ENCODE measurements at regions not wholly inside any gene's neighbourhood (a gene's known extent, or its start where the extent isn't known, plus 50 kb on each side); places are given as distances from the start of the nearest gene placed in this dataset.
"Not testable (repeated sequence)": the region's sequence is repeated elsewhere in the genome, so short reads cannot be mapped to it uniquely, and the experiment has no call there.

- no peak overlapping the region for H3K27ac ChIP-seq (ENCODE audit: insufficient read depth, low read length)
- no peaks in the 10 kb centered on the region for H3K27me3 ChIP-seq (ENCODE audit: control insufficient read depth, insufficient read depth, low read length)
- no peaks in the 10 kb centered on the region for H4K20me1 ChIP-seq (ENCODE audit: control insufficient read depth, extremely low read depth, insufficient read depth, low read length)
- no peaks in the 10 kb centered on the region for H3K9me3 ChIP-seq (ENCODE audit: control insufficient read depth, insufficient read depth, low read depth, low read length)
- TF ChIP-seq EZH2 (IDR thresholded peaks at IDR 0.05; ENCODE audit: low read length, missing control alignments): no peak
- TF ChIP-seq CTCF (conservative IDR thresholded peaks at IDR 0.05 in 1 of 2, IDR thresholded peaks at IDR 0.05 in 1 of 2; ENCODE audit: low read depth in 1 of 2, low read length in 2 of 2): no peak
- H2AFZ ChIP-seq (ENCODE audit: low read length): no peak overlapping the region
- H3K36me3 ChIP-seq (ENCODE audit: control insufficient read depth, insufficient read depth, low read length): no peaks in the 10 kb centered on the region
- H3K4me3 ChIP-seq (replicated peaks in 1 of 4; ENCODE audit: control extremely low read depth in 1 of 4, insufficient read depth in 1 of 4, low read depth in 3 of 4, low read length in 4 of 4): no peak overlapping the region
- H3K9ac ChIP-seq (ENCODE audit: insufficient read depth, low read length): no peak overlapping the region
- H3K4me1 ChIP-seq (ENCODE audit: control insufficient read depth, extremely low read depth, insufficient read depth, low read length): peaks cover 3% of the 10 kb centered on the region
- no peak for DNase-seq (ENCODE audit: low read depth in 2 of 2)
- no peaks in the 10 kb centered on the region for H3K79me2 ChIP-seq (ENCODE audit: control insufficient read depth, insufficient read depth, low read length)
- H3K4me2 ChIP-seq (ENCODE audit: extremely low read depth, insufficient read depth, low read length): no peak overlapping the region
These were observed 308.4 kb downstream of the RPS24 start for GRCh38 chr10:78341953-78342614.

GRCh38 chr10:78342827-78343653 is 309.4 kb downstream of the RPS24 start:
- no peak overlapping the region for H2AFZ ChIP-seq (ENCODE audit: low read length)
- DNase-seq (ENCODE audit: low read depth in 2 of 2): no peak
- H3K36me3 ChIP-seq (ENCODE audit: control insufficient read depth, insufficient read depth, low read length): no peaks in the 10 kb centered on the region
- H3K9ac ChIP-seq (ENCODE audit: insufficient read depth, low read length): no peak overlapping the region
- H3K79me2 ChIP-seq (ENCODE audit: control insufficient read depth, insufficient read depth, low read length): no peaks in the 10 kb centered on the region
- H4K20me1 ChIP-seq (ENCODE audit: control insufficient read depth, extremely low read depth, insufficient read depth, low read length): no peaks in the 10 kb centered on the region
- no peak overlapping the region for H3K4me3 ChIP-seq (replicated peaks in 1 of 4; ENCODE audit: control extremely low read depth in 1 of 4, insufficient read depth in 1 of 4, low read depth in 3 of 4, low read length in 4 of 4)
- TF ChIP-seq EZH2 (IDR thresholded peaks at IDR 0.05; ENCODE audit: low read length, missing control alignments): no peak
- TF ChIP-seq CTCF (conservative IDR thresholded peaks at IDR 0.05 in 1 of 2, IDR thresholded peaks at IDR 0.05 in 1 of 2; ENCODE audit: low read depth in 1 of 2, low read length in 2 of 2): no peak
- H3K4me2 ChIP-seq (ENCODE audit: extremely low read depth, insufficient read depth, low read length): no peak overlapping the region
- H3K27ac ChIP-seq (ENCODE audit: insufficient read depth, low read length): no peak overlapping the region
- H3K4me1 ChIP-seq (ENCODE audit: control insufficient read depth, extremely low read depth, insufficient read depth, low read length): peaks cover 3% of the 10 kb centered on the region
- H3K9me3 ChIP-seq (ENCODE audit: control insufficient read depth, insufficient read depth, low read depth, low read length): no peaks in the 10 kb centered on the region
- no peaks in the 10 kb centered on the region for H3K27me3 ChIP-seq (ENCODE audit: control insufficient read depth, insufficient read depth, low read length)

- H2AFZ ChIP-seq (ENCODE audit: low read length); H3K79me2 ChIP-seq (ENCODE audit: control insufficient read depth, insufficient read depth, low read length); H3K4me1 ChIP-seq (ENCODE audit: control insufficient read depth, extremely low read depth, insufficient read depth, low read length); DNase-seq (ENCODE audit: low read depth in 2 of 2); H3K4me2 ChIP-seq (ENCODE audit: extremely low read depth, insufficient read depth, low read length); H3K36me3 ChIP-seq (ENCODE audit: control insufficient read depth, insufficient read depth, low read length); H3K9me3 ChIP-seq (ENCODE audit: control insufficient read depth, insufficient read depth, low read depth, low read length); H3K9ac ChIP-seq (ENCODE audit: insufficient read depth, low read length); H4K20me1 ChIP-seq (ENCODE audit: control insufficient read depth, extremely low read depth, insufficient read depth, low read length); H3K27ac ChIP-seq (ENCODE audit: insufficient read depth, low read length); H3K4me3 ChIP-seq (replicated peaks in 1 of 4; ENCODE audit: control extremely low read depth in 1 of 4, insufficient read depth in 1 of 4, low read depth in 3 of 4, low read length in 4 of 4); H3K27me3 ChIP-seq (ENCODE audit: control insufficient read depth, insufficient read depth, low read length): not testable (repeated sequence)
These were observed 310.6 kb downstream of the RPS24 start for GRCh38 chr10:78344257-78344656.

GRCh38 chr10:78345515-78345914 is 311.9 kb downstream of the RPS24 start:
- not testable (repeated sequence) for H3K27me3 ChIP-seq (ENCODE audit: control insufficient read depth, insufficient read depth, low read length); H4K20me1 ChIP-seq (ENCODE audit: control insufficient read depth, extremely low read depth, insufficient read depth, low read length); H3K9ac ChIP-seq (ENCODE audit: insufficient read depth, low read length); H3K36me3 ChIP-seq (ENCODE audit: control insufficient read depth, insufficient read depth, low read length); H3K4me3 ChIP-seq (replicated peaks in 1 of 4; ENCODE audit: control extremely low read depth in 1 of 4, insufficient read depth in 1 of 4, low read depth in 3 of 4, low read length in 4 of 4); H3K4me2 ChIP-seq (ENCODE audit: extremely low read depth, insufficient read depth, low read length); H3K27ac ChIP-seq (ENCODE audit: insufficient read depth, low read length); H2AFZ ChIP-seq (ENCODE audit: low read length); DNase-seq (ENCODE audit: low read depth in 2 of 2); H3K4me1 ChIP-seq (ENCODE audit: control insufficient read depth, extremely low read depth, insufficient read depth, low read length); H3K9me3 ChIP-seq (ENCODE audit: control insufficient read depth, insufficient read depth, low read depth, low read length); H3K79me2 ChIP-seq (ENCODE audit: control insufficient read depth, insufficient read depth, low read length)
